GM12891 (cell line): ENCODE measurements at regions not wholly inside any gene's neighbourhood (a gene's known extent, or its start where the extent isn't known, plus 50 kb on each side); places are given as distances from the start of the nearest gene placed in this dataset.
"Not testable (repeated sequence)": the region's sequence is repeated elsewhere in the genome, so short reads cannot be mapped to it uniquely, and the experiment has no call there.

ENCODE experiments used
- DNase-seq: peaks from one replicate; pipeline ENCODE4 v3.0.0; 2011; ENCODE audit warnings: low spot score; ENCODE audit not compliant: insufficient read length
- FAIRE-seq: peaks from 2 replicates; lab custom pipeline; 2011; peaks lifted over from hg19 to GRCh38; lab: Jason Lieb, UNC
- PAX5 ChIP-seq: IDR thresholded peaks from 2 replicates; pipeline ENCODE4 v1.6.1; 2011; ENCODE audit warnings: low read length, moderate library complexity, mild to moderate bottlenecking; ENCODE audit not compliant: insufficient read depth, severe bottlenecking
- POLR2A ChIP-seq: IDR thresholded peaks from 2 replicates; pipeline ENCODE4 v1.6.1; 2011; ENCODE audit warnings: low read depth, low read length, control low read depth
- POLR2AphosphoS5 ChIP-seq: IDR thresholded peaks from 2 replicates; pipeline ENCODE4 v1.6.1; 2011; ENCODE audit warnings: low read depth, low read length, control low read depth
- POU2F2 ChIP-seq: IDR thresholded peaks from 2 replicates; pipeline ENCODE4 v1.6.1; 2011; ENCODE audit warnings: low read depth, mild to moderate bottlenecking, control low read depth, low read length, moderate library complexity
- SPI1 ChIP-seq: IDR thresholded peaks from 2 replicates; pipeline ENCODE4 v1.6.1; 2011; ENCODE audit warnings: low read depth, low read length, control low read depth
- TAF1 ChIP-seq: IDR thresholded peaks from 2 replicates; pipeline ENCODE4 v1.6.1; 2011; ENCODE audit warnings: low read depth, low read length, control low read depth

- DNase-seq, result no peak
- FAIRE-seq, result no peak
- no peak for TF ChIP-seq POU2F2
Observed at GRCh38 chr17:20935740-20936139, 107.1 kb downstream of the USP22 start.

- no peak for DNase-seq
- TF ChIP-seq PAX5 (no peak), POU2F2 (no peak), POLR2AphosphoS5 (no peak), SPI1 (no peak), POLR2A (no peak), TAF1 (no peak)
- FAIRE-seq, result no peak
Observed at GRCh38 chr17:20938244-20938643, 104.6 kb downstream of the USP22 start.

DNA sequence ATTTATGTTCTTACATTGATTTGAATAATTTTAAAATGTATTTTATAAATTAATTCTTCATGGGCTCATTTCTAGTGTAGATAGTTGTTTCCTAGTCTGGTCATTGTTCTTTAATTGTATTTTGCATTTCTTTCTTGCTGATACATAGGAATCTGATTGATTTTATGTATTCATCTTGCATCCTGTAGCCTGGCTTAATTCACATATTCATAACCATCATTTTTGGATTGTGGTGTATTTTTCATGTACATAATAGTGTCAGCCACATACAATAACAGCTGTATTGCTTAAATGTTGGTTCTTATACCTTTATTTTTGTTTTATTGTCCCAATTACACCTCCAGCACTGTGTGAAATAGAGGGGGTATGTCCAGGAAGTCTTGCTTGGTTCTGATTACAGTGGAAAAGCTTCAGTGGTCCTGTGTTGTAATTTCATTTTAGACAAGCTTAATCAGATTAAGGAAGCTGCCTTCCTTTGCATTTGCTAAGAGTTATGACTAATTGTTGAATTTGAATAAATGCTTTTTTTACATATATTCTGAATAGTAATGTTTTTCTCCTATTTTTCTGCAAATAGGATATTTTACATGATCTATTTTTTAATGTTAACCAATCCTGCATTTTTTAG, 103.7 kb downstream of the USP22 start:
- DNase-seq, result no peak
- no peak for FAIRE-seq
- TF ChIP-seq POU2F2, result no peak
- no peak for TF ChIP-seq POLR2A
- TF ChIP-seq POLR2AphosphoS5, result no peak
- TF ChIP-seq PAX5, result no peak
- no peak for TF ChIP-seq TAF1
- no peak for TF ChIP-seq SPI1

- FAIRE-seq, result no peak
Observed at GRCh38 chr17:20941872-20942271, 100.9 kb downstream of the USP22 start.

GRCh38 chr17:20944014-20944865, 98.6 kb downstream of the USP22 start:
- FAIRE-seq (peak; percentile 80), DNase-seq (no peak)
- TF ChIP-seq POLR2AphosphoS5 (no peak), TAF1 (no peak), SPI1 (no peak), POU2F2 (no peak), PAX5 (no peak), POLR2A (no peak)

More at GRCh38 chr17:20941872-20942271, 100.9 kb downstream of the USP22 start:
- no peak for DNase-seq
- no peak for TF ChIP-seq POLR2A
- TF ChIP-seq POU2F2, result no peak
- TF ChIP-seq POLR2AphosphoS5, result no peak
- TF ChIP-seq PAX5, result no peak
- TF ChIP-seq TAF1, result no peak
- TF ChIP-seq SPI1, result no peak

DNA sequence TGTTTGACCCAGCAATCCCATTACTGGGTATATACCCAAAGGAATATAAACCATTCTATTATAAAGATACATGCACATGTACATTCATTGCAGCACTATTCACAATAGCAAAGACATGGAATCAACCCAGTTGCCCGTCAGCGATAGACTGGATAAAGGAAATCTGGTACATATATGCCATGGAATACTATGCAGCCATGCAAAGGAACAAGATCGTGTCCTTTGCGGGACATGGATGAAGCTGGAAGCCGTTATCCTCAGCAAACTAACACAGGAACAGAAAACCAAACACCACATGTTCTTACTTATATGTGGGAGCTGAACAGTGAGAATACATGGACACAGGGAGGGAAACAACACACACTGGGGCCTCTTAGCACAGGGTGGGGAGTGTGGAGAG, 95.1 kb downstream of the USP22 start:
- not testable (repeated sequence) for FAIRE-seq, DNase-seq

GRCh38 chr17:20948984-20949777, 93.6 kb downstream of the USP22 start:
- TF ChIP-seq PAX5 (peak; percentile 61), TAF1 (no peak)
- DNase-seq (no peak), FAIRE-seq (no peak)
